ENCODE measurements at regions not wholly inside any gene's neighbourhood (a gene's known extent, or its start where the extent isn't known, plus 50 kb on each side); places are given as distances from the start of the nearest gene placed in this dataset.
"Not testable (repeated sequence)": the region's sequence is repeated elsewhere in the genome, so short reads cannot be mapped to it uniquely, and the experiment has no call there.

DNA sequence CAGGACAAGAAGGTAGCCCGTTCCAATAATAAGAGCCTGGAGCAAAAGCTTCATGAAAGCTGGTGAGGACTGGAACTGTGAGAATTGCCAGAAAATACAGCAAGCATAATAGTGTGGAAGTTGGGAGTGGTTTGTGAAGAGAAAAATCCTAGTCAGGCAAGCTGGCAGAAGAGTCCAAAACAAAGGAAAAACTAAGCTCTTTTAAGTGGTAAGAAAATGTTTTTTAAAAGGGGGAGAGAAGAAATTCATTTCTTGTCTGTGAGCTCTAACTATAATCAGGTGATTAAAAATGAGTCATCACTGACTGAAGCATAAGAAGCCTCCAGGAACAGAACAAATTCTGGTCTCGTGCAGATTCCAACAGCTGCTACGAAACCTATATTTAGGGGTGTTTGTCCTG, 102.6 kb downstream of the CAAP1 start:
- DNase-seq (ENCODE audit: low read depth in 3 of 3) = no peak

DNA sequence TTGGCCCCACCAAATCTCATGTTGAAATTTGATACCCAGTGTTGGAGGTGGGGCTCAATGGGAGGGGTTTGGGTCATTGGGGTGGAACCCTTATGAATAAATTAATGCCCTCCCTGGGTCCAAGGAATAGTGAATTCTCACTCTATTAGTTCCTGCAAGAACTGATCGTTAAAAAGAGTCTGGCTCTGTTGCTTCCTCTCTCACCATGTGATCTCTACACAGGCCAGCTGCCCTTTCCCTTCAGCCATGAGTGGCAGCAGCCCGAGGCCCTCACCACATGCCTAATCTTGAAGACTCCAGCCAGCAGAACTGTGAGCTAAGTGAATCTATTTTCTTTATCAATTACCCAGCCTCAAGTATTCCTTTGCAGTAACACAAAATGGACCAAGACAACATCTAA, 106.0 kb downstream of the CAAP1 start:
- no peak for DNase-seq (ENCODE audit: low read depth in 3 of 3)

DNA sequence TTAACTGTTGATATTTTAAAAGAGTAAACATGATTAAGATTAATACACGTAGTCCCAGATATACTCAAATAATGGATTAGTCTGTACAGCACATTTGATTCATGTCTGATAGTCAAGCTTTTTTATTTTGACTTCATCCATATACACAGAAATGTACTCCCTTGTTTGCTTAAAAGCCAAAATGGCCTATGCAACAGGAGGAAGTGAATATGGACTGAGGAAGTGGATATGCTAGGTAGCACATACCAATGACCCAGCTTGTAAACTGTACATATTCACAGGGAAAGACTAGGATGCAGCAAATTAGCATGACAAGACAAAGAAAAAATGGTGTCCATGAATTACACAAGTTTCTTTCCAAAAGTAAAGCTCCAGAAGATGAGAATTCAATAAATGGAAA, 109.7 kb downstream of the CAAP1 start:
- no peak for DNase-seq (ENCODE audit: low read depth in 3 of 3)

GRCh38 chr9:26781906-26782305, 110.7 kb downstream of the CAAP1 start:
- DNase-seq (ENCODE audit: low read depth in 3 of 3) = no peak

DNA sequence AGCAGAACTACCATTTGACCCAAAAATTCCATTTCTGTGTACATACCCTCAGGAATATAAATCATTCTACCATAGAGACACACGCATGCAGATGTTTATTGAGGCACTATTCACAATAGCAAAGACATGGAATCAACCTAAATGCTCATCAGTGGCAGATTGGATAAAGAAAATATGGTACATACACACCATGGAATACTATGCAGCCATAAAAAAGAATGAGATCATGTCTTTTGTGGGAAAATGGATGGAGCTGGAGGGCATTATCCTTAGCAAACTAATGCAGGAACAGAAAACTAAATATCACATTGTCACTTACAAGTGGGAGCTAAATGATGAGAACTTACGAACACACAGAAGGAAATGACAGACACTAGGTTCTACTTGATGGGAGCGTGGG, 112.3 kb downstream of the CAAP1 start:
- not testable (repeated sequence) for DNase-seq (ENCODE audit: low read depth in 3 of 3)

GRCh38 chr9:26779062-26779461, 113.5 kb downstream of the CAAP1 start:
- no peak for DNase-seq (ENCODE audit: low read depth in 3 of 3)

- no peak for DNase-seq (ENCODE audit: low read depth in 3 of 3)
These were observed 117.2 kb downstream of the CAAP1 start for GRCh38 chr9:26775391-26775790.

DNA sequence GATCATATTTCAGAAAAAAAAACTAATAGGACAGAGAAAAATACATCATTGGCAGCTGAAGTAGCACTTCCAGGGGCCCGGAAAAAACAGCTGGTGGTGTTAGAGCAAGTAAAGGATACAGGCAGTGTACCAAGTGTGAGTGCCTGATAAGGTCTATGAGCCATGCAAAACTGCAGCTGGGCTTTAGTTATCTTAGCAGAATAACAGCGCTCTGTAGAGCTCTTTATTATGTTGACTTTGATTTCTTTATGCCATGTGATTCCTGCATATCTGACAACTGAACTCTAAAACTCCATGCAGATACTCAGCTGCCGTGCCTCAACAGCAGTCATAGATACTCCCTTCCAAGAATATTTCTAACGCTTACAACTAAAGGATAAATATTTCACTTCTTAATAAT, 119.5 kb downstream of the CAAP1 start:
- no peak for DNase-seq (ENCODE audit: low read depth in 3 of 3)

DNA sequence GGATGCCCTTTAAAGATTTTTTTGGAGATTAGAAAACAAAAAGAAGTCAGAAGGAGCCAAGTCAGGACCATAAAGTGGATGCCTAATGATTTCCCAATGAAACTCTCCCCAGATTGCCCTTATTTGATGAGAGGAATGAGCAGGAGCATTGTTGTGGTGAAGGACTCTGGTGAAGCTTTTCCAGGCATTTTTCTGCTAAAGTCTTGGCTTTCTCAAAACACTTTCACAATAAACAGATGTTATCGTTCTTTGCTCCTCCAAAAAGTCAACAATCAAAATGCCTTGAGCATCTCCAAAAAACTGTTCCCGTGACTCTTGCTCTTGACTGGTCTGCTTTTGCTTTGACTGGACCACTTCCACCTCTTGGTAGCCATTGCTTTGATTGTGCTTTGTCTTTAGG, 121.8 kb downstream of the CAAP1 start:
- no peak for DNase-seq (ENCODE audit: low read depth in 3 of 3)

DNA sequence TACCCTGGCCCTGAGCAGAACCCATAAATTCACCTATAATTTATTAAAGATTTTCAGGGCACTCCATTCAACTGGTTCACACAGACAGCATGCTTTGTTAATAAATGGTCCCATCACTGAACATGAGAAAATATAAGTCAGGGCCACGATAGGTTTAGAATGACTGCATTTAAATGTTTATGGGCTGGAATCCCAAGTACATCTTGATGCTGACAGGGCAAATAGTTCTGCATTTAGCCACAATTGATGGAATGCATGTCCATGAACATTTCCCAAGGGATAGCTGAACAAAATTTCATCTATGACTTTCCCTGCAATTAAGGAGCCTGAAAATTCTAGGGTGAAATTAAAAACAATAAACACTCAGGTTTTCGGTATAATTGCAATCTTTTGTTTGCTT, 124.5 kb downstream of the CAAP1 start:
- no peak for DNase-seq (ENCODE audit: low read depth in 3 of 3)

DNA sequence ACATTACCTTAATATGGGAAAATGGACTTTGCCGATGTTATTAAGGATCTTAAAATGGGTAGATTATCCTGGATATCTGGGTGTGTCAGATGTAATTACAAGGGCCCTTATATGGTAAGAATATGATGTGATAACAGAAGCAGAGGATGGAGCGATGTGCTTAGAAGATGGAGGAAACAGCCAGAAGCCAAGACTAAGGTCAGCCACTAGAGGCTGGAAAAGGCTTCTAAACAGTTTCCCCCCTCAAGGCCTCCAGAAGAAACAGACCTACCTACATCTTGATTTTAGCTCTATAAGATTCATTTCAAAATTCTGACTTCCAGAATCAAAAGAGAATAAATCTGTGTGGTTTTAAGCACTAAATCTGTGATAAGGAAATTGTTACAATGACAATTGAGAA, 131.9 kb downstream of the CAAP1 start:
- no peak for DNase-seq (ENCODE audit: low read depth in 3 of 3)

DNA sequence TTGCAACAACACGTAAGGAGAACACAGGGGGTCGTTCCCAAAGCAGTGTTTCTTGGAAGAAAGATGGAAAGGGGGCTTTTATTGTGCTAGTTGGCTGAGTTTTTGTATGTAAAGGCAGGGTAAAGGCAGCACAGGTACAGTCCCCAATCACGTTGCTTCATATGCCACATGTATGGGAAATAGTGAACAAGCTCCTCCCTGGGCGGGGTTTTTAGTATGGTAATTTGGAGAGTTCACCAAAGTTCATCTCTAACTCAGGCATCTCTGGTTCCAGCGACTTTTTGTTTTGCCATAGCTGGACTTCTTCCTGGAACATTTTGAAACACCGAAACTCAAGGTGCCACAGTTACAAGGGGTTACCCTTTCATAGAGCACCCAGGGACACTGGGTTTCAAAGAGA, 133.9 kb downstream of the CAAP1 start:
- DNase-seq (ENCODE audit: low read depth in 3 of 3) = no peak

DNA sequence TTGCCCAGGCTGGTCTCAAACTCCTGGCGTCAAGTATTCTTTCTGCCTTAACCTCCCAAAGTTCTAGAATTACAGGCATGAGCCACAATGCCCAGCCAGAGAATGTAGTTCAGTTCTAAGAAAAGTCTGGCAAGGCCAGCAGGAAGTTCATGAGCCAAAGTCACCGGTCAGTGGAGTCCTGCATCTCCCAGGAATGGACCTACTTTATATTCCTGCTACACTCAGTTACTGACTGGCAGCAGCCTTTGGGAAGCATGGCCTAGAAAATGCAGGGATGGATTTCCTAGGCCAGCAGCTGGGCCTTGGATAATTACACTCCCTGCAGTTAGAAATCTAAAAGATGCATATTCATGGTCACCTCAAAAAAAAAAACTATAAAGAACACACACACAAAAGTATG, 135.7 kb downstream of the CAAP1 start:
- no peak for DNase-seq (ENCODE audit: low read depth in 3 of 3)

DNA sequence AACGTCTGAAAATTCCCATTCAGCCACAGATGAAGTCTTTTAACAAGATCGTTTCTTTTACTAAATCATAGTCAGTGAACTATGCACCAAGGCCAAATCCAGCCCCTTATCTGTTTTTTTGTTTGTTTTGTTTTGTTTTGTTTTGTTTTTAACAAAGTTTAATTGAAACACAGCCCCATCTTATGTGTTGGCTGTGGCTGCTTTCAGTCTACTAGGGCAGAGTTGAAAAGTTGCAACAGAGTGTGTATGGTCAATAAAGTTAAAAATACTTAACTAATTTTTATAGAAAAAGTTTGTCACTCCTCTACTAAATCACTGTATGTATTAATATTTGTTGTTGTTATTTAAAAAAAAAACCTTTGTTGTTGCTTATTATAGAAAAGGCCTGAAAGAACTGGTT, 137.1 kb downstream of the CAAP1 start:
- no peak for DNase-seq (ENCODE audit: low read depth in 3 of 3)

DNA sequence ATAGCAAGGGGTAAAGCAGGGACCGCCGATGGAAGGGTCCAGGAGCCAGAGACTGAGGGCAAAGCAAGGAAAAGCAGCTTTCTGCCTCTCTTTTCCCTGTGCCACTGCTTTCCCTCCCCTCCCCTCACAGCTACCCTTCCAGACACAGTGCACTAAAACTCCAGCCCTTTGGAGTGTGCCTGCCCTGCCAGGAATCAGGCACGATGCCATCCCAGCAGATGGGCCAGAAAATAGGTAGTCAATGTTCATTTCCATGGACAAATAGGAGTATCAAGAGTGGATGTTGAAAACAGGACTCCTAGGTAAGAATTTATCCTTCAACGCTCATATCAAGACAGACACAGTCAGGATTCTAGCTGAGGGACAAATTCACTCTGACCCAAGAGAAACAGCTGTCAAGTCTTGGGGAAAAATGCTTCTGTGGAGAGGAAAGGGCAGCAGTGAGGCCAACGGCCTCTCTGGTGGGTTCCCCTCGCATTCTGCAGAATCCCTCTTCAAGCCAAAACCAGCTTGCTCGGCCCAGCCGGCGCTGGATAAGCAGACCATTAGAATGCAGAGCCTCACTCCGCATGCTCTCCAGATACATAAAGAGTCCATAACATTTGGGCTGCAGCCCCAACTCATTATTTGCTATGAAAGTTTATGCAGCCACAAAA, 138.0 kb downstream of the CAAP1 start:
- DNase-seq (ENCODE audit: low read depth in 3 of 3) = no peak

GRCh38 chr9:26753971-26754370, 138.6 kb downstream of the CAAP1 start:
- no peak for DNase-seq (ENCODE audit: low read depth in 3 of 3)

DNA sequence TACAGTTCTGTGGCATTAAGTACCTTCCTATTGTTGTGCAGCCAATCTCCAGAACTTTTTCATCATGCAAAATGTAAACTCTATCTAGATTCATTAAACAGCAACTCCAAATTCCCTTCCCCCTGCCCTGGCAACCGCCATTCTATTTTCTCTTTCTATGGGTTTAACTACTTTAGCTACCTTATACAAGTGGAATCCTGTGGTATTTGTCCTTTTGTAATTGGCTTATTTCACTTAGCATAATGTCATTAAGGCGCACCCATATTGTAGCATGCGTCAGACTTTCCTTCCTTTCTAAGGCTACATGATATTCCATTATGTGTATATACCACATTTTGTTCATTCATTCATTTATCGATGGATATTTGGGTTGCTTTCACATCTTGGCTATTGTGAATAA, 142.4 kb downstream of the CAAP1 start:
- DNase-seq (ENCODE audit: low read depth in 3 of 3) = no peak

GRCh38 chr9:26748449-26749058, 144.0 kb downstream of the CAAP1 start:
- DNase-seq (ENCODE audit: low read depth in 3 of 3) = no peak

DNA sequence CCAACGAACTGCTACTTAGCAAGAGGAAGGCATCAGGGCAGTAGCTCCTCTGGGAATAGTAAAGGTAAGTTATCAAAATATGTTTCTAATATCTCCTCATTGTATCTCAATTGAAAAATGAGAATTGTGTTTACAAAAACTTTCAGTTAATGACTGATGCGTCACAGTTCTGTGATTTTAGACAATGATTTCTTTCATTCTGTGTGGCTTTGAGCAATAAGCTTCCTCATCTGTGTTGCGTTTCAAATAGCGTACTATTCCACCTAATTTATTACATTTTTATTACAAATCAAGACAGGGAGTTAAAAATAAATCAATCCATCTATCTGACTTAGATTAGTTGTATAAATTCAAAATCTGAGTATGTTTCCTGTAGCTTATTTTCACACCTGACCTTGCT, 145.0 kb downstream of the CAAP1 start:
- DNase-seq (ENCODE audit: low read depth in 3 of 3) = no peak

- DNase-seq (ENCODE audit: low read depth in 3 of 3) = no peak
These were observed 146.1 kb downstream of the CAAP1 start for GRCh38 chr9:26746357-26747072.

DNA sequence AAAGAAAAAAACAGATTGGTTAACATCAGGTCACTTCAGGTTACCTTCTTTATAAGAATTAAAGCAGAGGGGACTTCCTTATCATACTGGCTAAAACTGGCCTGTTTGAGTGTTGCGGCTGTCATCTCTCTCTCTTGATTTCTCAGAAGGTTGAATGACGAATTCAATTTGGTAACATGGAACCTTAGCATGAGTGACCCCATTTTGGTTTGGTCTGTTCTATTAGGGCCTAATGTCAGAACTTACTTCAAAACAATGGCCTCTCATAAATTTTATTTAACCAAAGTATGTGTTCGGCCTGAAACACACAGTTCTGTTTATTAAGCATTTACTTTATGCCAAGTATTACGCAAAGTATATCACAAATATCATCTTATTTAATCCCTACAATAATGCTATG, 147.5 kb downstream of the CAAP1 start:
- DNase-seq (ENCODE audit: low read depth in 3 of 3) = no peak

DNA sequence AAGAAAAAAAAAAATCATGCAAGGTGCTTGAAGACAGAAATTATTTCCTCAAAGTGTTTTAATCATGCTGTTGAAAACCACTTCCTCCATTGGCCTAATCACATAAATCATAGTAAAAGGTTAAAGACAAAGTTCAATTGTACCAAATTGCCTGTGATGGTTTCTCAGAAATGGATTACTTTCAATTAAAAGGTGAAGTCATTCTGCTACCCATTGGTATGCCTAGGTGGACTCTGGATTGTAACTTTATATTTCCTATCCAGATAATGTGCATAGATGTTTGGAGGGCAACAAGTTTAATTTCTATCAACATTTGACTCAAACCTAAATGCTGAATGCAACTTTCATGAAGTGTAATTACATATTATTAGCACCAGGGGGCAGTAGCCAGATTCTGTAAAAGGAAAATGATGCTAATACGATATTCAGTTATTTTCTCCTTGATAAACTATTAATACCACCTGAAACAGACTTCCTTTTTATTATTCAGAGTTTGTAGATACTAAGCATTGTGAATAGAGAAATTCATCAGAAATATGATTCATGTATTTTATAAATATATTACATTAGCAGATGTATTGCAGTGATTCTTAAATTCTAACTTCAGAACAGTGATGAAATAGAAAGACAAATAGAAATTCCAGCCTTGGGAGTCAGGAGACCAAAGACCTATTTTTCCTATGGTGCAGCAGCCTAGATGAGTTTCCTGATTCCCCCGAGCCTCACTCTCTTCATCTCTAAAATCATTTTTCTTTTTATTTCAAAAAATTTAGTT, 148.2 kb downstream of the CAAP1 start:
- DNase-seq (ENCODE audit: low read depth in 3 of 3) = no peak
